Heart left ventricle (tissue), 16 donors: ENCODE measurements at regions not wholly inside any gene's neighbourhood (a gene's known extent, or its start where the extent isn't known, plus 50 kb on each side); places are given as distances from the start of the nearest gene placed in this dataset.
A peak's percentile ranks its signal among the peaks of the same experiment; 100 is the strongest.

Source experiments
- ATAC-seq, 4 donors: fragments of 200-7000 bp; cut with Tn5 transposase; one replicate each; pipeline ENCODE4 v1.9.1; 2020 to 2022; ENCODE audit warnings: moderate library complexity in 4 of 4, mild to moderate bottlenecking in 3 of 4, moderate number of reproducible peaks in 1 of 4
- DNase-seq, 5 donors: peaks; one replicate each; pipeline ENCODE4 v3.0.0-alpha.2; 2020
- H3K27ac ChIP-seq, 12 donors: fragments of 200-600 bp; sonication (generic) in 4 of 12; one replicate each; pipeline versions ENCODE4 v1.5.0 to v1.8.0; 2016 to 2022; ENCODE audit warnings: mild to moderate bottlenecking in 2 of 12
- H3K27me3 ChIP-seq, 9 donors: fragments of 200-600 bp; sonication (generic) in 2 of 9; one replicate each; pipeline versions ENCODE4 v1.5.1 to v1.8.0; 2016 to 2022; ENCODE audit warnings: mild to moderate bottlenecking in 3 of 9
- H3K36me3 ChIP-seq, 9 donors: fragments of 200-600 bp; sonication (generic) in 2 of 9; one replicate each; pipeline versions ENCODE4 v1.5.0 to v1.8.0; 2018 to 2022; ENCODE audit warnings: mild to moderate bottlenecking in 2 of 9
- H3K4me1 ChIP-seq, 12 donors: fragments of 200-600 bp; sonication (generic) in 4 of 12; one replicate each; pipeline versions ENCODE4 v1.5.0 to v1.8.0; 2016 to 2022; ENCODE audit warnings: mild to moderate bottlenecking in 3 of 12
- H3K4me3 ChIP-seq, 12 donors: fragments of 200-600 bp; sonication (generic) in 4 of 12; one replicate each; pipeline versions ENCODE4 v1.5.0 to v1.8.0; 2017 to 2022; ENCODE audit warnings: mild to moderate bottlenecking in 9 of 12, moderate library complexity in 4 of 12
- H3K9me3 ChIP-seq, 12 donors: fragments of 200-600 bp; sonication (generic) in 4 of 12; one replicate each; pipeline versions ENCODE4 v1.5.0 to v1.8.0; 2016 to 2022; ENCODE audit warnings: mild to moderate bottlenecking in 1 of 12
- CTCF ChIP-seq, 12 donors: fragments of 200-600 bp; sonication (generic) in 4 of 12; IDR thresholded peaks; one replicate each; pipeline versions ENCODE4 v1.5.0 to v1.8.0; 2018 to 2022; ENCODE audit warnings: antibody characterized with exemption in 12 of 12, mild to moderate bottlenecking in 5 of 12
- POLR2A ChIP-seq, 2 donors: fragments of 450-650 bp; IDR thresholded peaks; one replicate each; pipeline ENCODE4 v1.6.1; 2017; ENCODE audit warnings: antibody characterized with exemption in 2 of 2, mild to moderate bottlenecking in 2 of 2, moderate library complexity in 2 of 2
- WGBS, 4 donors: extraction: QIAGEN DNeasy Blood & Tissue Kit in 2 of 4; methylation state at CpG; one replicate each; pipeline versions ENCODE4 v1.1.5 to v1.1.7; 2013 to 2018; 5-methylcytosine and 5-hydroxymethylcytosine counted together
- intact Hi-C, 10 donors: fragments of 100-400 bp; cut with DNase I; formaldehyde crosslinking; loops; one replicate each; pipeline versions ENCODE4 v1.11.1 to v1.14.2; 2022
- donor health status: ischemic (EF 13 %, LVEDD 7.1; RV severe dilation, severe dysfunction).
- donor health status: healthy with polysubstance abuse.
- donor health status: DM: no; HTN: yes; CAD: no.
- donor health status: DM: no; HTN: no; CAD: no.
- donor health status: ischemic (EF 25% LVEDD 6.9; RV normal size, moderate dysfunction).
- donor health status: ischemic (EF 25% LVEDD 5.7; RV mildly dilated, moderate dysfunction).
- donor health status: healthy.
- donor health status: DM: yes; HTN: yes; CAD: no.
- donor health status: ischemic (EF 35%, LVEDD 5.7; RV mildly dilated, moderate dysfunction).
- donor health status: nonischemic (EF 11% LVEDD 7.7; RV severe dilation, severe dysfunction).
- donor health status: DM: yes; HTN: yes; CAD: no.
- donor health status: PGD.
- donor health status: ischemic (EF 29% LVEDD 5.4; RV normal size, mild dysfunction).
- donor health status: nonischemic (EF 23%, LVEDD 6.1; RV moderate dilation, normal function).

- peaks cover 0 to 13% (median 0%) of the 10 kb centered on the region in 12 donors for H3K9me3 ChIP-seq
- 71 to 81% (median 78%) methylated on average over 4 of the region's 4 CpGs for WGBS, 4 donors
- no peak overlapping the region for H3K27ac ChIP-seq
- intact Hi-C loops, result loop anchor here in 1 of 10 donors (10.0 kb wide), 1 partner anchor 50 kb away; no protein-coding TSS in a partner anchor
- H3K27me3 ChIP-seq, result no peaks in the 10 kb centered on the region
- H3K4me3 ChIP-seq, result no peak overlapping the region
- DNase-seq (no peak), ATAC-seq (no peak)
- no peak for TF ChIP-seq CTCF (IDR thresholded peaks at IDR 0.05)
- TF ChIP-seq POLR2A (IDR thresholded peaks at IDR 0.05), result no peak
- H3K4me1 ChIP-seq, result peaks cover 0 to 13% (median 0%) of the 10 kb centered on the region in 12 donors
- H3K36me3 ChIP-seq, result no peaks in the 10 kb centered on the region
Measured at GRCh38 chr9:4435197-4435596, 55.1 kb upstream of the SLC1A1 start.

- Histone ChIP-seq H3K27ac (no peak overlapping the region), H3K9me3 (no peaks in the 10 kb centered on the region), H3K4me1 (peaks cover 0 to 17% (median 0%) of the 10 kb centered on the region in 12 donors), H3K4me3 (no peak overlapping the region), H3K27me3 (no peaks in the 10 kb centered on the region), H3K36me3 (no peaks in the 10 kb centered on the region)
- no peak for ATAC-seq
- no peak for DNase-seq
- TF ChIP-seq CTCF (IDR thresholded peaks at IDR 0.05), result no peak
- TF ChIP-seq POLR2A (IDR thresholded peaks at IDR 0.05), result no peak
- 77 to 82% (median 80%) methylated on average over 4 of the region's 4 CpGs for WGBS, 4 donors
- intact Hi-C loops, result loop anchor here in 1 of 10 donors (10.0 kb wide), 1 partner anchor 51 kb away; no protein-coding TSS in a partner anchor
Measured at GRCh38 chr9:4433379-4433778, 56.9 kb upstream of the SLC1A1 start.

- Histone ChIP-seq H3K27me3 (no peaks in the 10 kb centered on the region), H3K4me3 (no peak overlapping the region), H3K9me3 (no peaks in the 10 kb centered on the region), H3K4me1 (peaks cover 0 to 18% (median 0%) of the 10 kb centered on the region in 12 donors), H3K36me3 (no peaks in the 10 kb centered on the region), H3K27ac (peak overlapping the region in 3 of 12 donors; percentile 8 to 38 (median 36))
- WGBS, 4 donors, result 67 to 74% (median 69%) methylated on average over 3 of the region's 3 CpGs
- ATAC-seq, result no peak
- no peak for DNase-seq
- intact Hi-C loops, result loop anchor here in 1 of 10 donors (10.0 kb wide), 1 partner anchor 54 kb away; no protein-coding TSS in a partner anchor
- TF ChIP-seq CTCF (IDR thresholded peaks at IDR 0.05), result no peak
- TF ChIP-seq POLR2A (IDR thresholded peaks at IDR 0.05), result no peak
Measured at GRCh38 chr9:4430432-4431261, 59.6 kb upstream of the SLC1A1 start.

- TF ChIP-seq POLR2A (IDR thresholded peaks at IDR 0.05) (no peak), CTCF (IDR thresholded peaks at IDR 0.05) (no peak)
- Histone ChIP-seq H3K9me3 (no peaks in the 10 kb centered on the region), H3K4me1 (peaks cover 0 to 14% (median under 1%) of the 10 kb centered on the region in 12 donors), H3K36me3 (no peaks in the 10 kb centered on the region), H3K4me3 (no peak overlapping the region), H3K27me3 (no peaks in the 10 kb centered on the region), H3K27ac (peak overlapping the region in 1 of 12 donors; percentile 33)
- intact Hi-C loops, result no loop called here
- no peak for ATAC-seq
- WGBS, 4 donors, result 91 to 95% (median 92%) methylated on average over 4 of the region's 4 CpGs
- no peak for DNase-seq
Measured at GRCh38 chr9:4425319-4426045, 64.8 kb upstream of the SLC1A1 start.
